Stimulated activated CD8-positive, alpha-beta memory T cell treated with anti-CD3 and anti-CD28 coated beads, Interleukin-2, amount 100 ng/mL, for 48 hours (primary cell): ENCODE measurements at regions not wholly inside any gene's neighbourhood (a gene's known extent, or its start where the extent isn't known, plus 50 kb on each side); places are given as distances from the start of the nearest gene placed in this dataset.

ENCODE experiments used
- DNase-seq, 2 donors: peaks; one replicate each; pipeline ENCODE4 v3.0.0-alpha.2; 2020; ENCODE audit warnings: low read depth in 2 of 2

DNA sequence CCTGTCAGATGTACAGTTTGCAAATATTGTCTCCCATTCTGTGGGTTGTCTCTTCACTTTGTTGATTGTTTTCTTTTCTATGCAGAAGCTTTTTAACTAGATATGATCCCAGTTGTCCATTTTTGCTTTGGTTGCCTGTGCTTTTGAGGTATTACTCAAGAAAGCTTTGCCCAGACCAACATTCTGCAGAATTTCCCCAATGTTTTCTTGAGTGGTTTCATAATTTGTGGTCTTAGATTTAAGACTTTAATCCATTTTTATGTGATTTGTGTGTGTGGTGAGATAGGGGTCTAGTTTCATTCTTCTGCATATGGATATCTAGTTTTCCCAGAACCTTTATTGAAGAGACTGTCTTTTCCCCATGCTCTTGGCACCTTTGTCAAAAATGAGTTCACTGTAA lies 116.9 kb downstream of the DUSP10 start:
- DNase-seq, result no peak

DNA sequence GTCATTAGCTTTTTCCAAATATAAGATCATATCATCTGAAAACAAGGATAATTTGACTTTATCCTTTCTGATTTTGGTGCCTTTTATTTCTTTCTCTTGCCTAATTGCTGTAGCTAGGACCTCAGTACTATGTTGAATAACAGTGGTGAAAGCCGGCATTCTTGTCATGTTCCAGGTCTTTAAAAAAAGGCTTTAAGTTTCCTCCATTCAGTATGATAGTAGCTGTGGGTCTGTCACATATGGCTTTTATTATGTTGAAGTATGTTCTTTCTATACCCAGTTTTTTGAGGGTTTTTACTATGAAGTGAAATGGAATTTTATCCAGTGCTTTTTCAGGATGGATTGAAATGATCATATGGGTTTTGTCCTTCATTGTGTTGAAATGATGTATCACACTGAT lies 115.8 kb downstream of the DUSP10 start:
- DNase-seq, result no peak

DNA sequence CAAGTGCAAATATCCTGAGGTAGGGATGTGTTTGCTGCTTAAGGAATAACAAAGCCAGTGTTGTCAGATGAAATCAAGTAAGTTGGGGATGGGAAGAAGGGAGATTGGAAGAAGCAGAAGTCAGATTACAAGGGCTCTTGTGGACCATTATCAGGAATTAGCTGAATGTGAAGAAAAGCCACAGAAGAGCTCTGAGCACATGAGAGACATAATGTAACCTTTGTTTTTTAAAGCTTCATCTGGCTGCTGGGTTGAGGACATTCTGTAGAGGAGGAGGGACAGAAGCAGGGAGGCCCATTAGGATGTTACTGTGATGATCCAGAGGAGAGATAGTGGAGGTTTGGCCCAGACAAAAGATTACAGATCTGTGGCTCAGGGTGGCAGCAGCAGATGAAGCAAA lies 111.7 kb downstream of the DUSP10 start:
- no peak for DNase-seq

DNA sequence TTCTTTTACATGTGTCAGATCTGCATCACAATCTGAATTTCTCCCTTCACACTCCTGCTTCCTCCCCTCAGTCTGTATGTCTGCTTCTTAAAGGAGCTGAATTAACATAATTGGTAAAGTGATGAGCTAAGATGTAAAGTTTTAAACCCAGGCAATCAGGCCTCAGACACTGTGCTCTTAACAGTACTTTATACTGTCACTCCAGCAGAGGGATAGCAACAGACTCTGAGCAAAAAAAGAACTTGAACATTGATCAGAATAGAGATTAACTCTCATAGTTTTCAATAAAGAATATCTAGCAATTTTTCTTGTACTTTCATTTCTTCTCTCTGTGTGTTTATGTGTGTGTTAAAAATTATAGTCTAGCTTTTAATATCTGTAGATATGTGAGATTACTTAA lies 110.3 kb downstream of the DUSP10 start:
- no peak for DNase-seq

DNA sequence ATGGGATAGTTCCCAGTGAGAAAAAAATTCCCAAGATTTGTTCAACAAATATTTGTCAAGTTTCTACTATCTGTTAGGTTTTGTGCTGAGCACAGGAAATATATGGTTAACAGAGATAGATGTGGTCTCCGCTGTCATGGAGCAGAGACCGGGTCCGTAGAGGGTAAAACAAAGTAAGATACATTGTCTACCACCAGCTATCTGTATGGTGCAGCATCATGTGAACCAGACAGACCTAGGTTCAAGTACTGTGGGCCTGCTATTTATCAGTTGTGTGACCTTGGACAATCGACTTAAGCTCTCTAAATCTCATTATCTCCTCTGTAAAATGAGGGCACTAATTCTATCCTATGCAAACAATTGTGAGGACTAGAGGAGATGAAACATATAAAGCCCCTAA lies 109.8 kb downstream of the DUSP10 start:
- DNase-seq, result no peak

DNA sequence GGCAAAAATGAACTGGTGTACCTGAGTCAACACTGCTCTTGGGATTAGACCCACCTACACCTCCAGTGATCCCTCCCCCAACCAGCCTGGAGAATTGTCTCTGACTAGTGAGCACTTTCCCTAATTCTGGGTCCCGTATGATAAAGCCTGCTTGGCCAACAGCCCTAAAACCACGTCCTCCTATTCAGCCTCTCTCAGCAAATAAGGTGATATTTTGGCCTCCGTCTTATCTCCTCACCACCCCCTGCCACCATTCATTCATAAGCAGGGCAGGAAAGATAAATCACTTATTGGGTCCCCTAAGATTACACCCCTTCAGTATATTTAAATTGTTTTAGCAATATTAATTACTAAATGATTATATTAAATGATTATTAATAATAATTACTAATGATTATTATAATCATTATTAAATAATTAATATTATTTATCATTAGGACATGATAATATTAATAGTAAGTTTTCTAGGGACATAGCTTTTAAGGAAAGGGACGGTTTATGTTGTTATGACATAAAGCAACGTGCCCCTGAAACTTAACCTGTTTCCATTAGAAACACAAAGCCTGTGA lies 108.0 kb downstream of the DUSP10 start:
- no peak for DNase-seq

DNA sequence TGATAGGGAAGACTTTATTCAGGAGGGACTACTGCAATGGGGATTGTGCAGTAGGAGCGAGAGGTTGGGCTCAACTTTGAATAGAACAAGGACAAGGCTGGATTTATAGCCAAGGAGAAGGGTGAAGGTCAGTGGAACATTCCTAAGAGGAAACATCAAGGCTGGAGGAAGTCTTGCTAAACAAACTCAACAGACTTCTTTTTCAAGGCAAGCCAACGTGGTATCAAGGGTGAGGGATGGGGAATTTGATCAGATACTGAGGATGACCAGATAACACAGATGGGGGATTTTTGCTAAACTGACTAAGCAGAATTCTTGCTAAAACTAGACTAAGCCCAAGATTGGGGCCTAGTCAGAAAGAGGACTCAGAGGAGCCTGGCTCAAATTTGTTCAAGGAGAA lies 107.3 kb downstream of the DUSP10 start:
- DNase-seq, result no peak

DNA sequence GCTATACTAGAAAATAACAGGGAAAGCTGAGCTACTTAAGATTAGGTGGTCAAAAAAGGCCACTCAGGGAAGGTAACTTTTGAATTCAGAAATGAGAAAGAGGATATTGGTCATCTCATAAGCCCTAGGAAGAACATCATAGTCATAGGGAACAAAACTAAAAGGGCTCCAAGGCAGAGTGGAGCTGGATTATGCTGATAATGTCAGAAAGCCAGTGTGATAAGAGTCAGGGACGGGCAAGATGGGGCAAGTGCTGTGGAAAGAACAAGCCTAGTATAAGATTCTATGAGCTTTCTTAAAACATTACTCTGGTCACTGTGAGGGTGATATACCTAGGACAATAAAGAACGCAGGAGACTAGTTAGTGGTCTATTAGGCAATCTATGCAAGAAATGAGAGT lies 106.6 kb downstream of the DUSP10 start:
- no peak for DNase-seq

DNA sequence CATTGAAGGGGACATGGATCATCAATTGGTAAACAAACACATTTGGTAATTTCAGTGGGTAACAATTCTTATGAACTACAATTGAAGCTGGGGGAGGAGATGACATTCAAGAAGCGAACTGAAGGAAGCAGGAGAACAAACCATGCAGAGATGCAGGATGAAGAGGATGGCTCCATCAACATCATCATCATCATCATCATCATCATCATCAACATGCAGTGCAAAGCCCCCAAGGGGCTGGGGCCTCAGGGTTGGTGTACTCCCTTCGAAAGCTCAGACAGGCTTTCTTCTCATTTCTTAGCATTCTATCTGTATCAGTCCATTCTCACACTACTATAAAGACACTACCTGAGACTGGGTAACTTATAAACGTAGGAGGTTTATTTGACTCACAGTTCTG lies 105.8 kb downstream of the DUSP10 start:
- no peak for DNase-seq

DNA sequence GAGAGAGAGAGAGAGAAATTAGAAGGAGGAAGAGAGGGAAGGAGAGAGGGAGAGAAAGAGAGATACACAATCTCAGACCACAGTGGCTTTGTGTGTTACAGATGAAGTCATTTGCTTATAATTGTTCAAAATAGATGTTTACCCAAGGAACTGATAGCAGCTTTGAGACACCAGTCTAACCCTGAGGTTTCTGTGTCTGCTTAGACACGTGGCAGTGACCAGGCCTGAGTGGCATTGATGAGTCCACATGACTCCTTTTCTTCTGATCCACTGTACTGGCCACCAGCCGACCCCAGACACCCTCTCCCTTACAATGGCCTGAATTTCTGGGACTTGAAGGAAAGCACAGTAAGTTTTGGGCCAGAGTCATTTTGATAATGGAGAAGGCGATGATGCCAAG lies 104.9 kb downstream of the DUSP10 start:
- DNase-seq, result no peak

DNA sequence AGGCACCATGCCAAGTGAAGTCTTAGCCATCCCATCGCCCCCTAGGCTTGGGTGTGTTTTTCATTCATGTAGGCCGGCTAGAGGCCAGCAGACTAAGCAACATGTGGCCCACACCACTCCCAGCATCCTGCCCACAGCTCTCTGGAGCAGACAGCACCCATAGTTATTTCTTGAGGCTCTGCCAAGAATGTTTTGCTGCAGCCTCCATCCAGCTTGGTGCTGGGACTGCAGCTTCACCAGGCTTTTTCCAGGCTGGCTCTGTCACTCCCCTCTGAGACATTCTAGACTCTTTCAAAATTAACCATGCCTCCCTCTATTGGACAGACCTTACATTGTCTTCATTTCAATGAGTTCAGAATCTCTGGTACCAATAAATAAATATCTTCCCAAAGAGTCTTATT lies 104.2 kb downstream of the DUSP10 start:
- no peak for DNase-seq

DNA sequence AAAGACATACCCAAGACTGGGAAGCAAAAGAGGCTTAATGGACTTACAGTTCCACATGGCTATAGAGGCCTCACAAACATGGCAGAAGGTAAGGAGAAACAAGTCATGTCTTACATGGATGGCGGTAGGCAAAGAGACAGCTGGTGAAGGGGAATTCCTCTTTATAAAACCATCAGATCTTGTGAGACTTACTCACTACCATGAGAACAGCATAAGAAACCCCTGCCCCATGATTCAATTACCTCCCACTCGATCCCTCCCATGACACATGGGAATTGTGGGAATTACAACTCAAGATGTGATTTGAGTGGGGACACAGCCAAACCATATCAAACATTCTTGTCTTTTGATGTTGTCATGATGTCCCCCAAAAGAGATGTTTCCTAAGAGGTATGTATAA lies 103.3 kb downstream of the DUSP10 start:
- DNase-seq, result no peak

DNA sequence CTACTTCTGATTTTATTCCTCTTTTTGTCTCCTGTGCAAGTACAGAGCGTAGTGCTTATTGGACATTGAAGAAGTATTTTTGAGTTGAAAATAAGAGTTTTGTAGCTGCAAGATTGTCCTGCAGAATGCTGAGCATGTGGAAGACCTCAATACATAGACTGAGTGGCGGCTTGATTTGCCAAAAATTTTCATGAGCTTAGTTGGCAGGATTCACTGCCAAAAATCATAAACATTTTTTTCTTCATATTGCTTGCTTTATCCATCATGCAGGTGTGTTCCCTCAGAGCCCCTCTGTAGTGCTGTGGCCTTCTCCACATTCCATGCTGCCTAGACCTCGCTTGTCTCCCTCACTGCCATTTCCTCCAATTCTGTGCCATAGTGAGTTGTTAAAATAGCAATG lies 100.1 kb downstream of the DUSP10 start:
- DNase-seq, result no peak

DNA sequence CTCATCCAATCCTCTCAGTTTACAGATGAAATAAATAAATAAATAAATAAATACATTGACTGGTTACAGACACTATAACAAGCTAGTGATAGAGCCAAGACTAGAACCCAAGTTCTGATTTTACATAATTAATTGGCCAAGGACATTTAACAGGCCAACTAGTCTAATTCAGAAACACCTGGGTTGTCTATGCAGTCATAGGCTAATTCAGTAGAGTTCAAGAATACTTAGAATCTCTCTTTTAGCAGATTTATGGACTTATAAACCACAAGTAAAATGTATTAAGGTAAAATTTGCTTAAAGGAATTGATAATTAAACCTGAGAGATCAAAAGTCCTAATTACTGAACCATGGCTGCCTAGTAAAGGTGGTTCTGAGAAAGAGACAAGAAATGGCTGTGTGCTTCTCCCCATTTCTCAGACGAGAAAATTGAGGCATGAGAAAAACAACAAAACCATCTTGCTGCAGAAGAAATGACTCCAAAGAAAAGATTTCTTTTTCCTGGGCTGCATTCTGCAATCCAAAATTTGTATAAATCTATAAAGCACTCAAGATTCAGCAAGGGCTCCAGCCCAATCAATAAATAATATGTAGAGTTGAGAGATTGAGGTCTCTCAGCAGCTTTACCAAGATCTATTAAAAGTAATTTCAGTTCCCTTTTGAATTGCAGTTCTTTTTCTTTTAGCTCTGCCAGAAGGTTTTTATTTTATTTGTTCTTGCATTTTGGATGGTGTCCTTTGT lies 98.3 kb downstream of the DUSP10 start:
- DNase-seq, result no peak

DNA sequence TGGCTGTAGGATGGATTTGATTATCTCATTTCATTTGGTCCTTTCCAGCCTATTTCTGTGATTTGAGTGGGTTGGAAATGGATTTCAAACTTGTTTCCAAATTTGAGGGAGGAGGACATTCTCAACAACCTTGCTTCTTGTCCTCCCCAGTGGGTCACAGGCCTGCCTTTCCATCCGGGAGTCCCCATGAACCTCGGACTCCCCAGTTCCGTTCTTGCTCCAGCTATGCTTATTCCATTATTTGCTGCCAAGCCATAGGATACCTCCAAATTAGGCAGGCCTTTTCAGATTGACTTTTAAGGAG lies 97.8 kb downstream of the DUSP10 start:
- no peak for DNase-seq

DNA sequence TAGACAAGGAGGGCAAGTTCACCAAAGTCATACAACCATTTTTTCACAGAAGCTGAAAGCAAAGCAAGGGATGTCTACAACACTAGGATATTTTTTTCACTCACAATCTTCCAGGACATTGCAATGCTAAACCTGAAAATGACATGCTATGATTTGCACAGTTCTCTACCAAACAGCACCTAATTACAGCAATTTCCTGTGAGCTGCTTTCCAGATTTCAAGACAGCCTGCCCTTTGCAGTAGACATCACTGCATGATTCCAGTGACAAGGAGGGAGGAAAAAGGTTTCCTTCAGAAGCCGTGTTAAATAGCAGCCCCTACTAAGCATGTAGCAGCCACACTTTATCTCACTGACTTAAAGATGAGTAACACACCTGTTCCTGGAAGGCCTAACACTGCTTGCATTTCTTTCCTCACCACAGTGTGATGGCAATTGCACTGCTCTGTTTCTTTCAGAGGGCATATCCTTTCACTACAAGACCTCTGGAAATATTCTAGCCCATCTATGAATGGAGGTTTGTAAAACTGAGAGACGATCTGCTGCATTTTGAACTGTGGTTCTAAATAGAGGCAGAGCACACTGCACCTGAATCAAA lies 97.1 kb downstream of the DUSP10 start:
- no peak for DNase-seq

DNA sequence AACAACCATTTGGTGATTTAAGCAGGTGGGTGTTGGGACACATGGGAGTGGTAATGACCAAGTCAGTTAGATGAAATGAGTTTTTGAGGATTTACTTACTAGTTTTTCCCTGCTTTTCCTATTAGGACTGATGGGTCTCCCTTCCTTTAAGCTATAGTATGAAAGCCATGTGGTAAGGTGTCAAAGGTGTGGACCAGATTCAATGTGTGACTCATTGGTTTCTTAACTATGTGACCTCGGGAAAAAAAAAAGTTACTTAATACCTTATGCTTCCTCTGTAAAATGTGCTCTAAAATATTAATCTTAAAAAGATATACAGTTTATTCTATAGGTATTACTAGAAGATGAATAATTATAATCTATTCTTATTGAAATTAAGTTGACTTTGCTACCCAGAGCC lies 93.7 kb downstream of the DUSP10 start:
- DNase-seq, result no peak
